ENCODE measurements at regions not wholly inside any gene's neighbourhood (a gene's known extent, or its start where the extent isn't known, plus 50 kb on each side); places are given as distances from the start of the nearest gene placed in this dataset.

GRCh38 chr6:164152611-164153010 lies 738.1 kb downstream of the QKI start:
- TF ChIP-seq CTCF (IDR thresholded peaks at IDR 0.05; ENCODE audit: insufficient read depth, low read length, poor library complexity, severe bottlenecking) (no peak), EZH2phosphoT487 (conservative IDR thresholded peaks at IDR 0.05; ENCODE audit: low read length) (no peak)
